Dermis blood vessel endothelial cell (primary cell): ENCODE measurements at regions not wholly inside any gene's neighbourhood (a gene's known extent, or its start where the extent isn't known, plus 50 kb on each side); places are given as distances from the start of the nearest gene placed in this dataset.
A peak's percentile ranks its signal among the peaks of the same experiment; 100 is the strongest.
"Not testable (repeated sequence)": the region's sequence is repeated elsewhere in the genome, so short reads cannot be mapped to it uniquely, and the experiment has no call there.

Experiments used
- DNase-seq: peaks from one replicate; pipeline ENCODE4 v3.0.0; 2010

GRCh38 chr4:114034189-114034588 lies 54.7 kb upstream of the ARSJ start:
- DNase-seq: no peak

GRCh38 chr4:114036426-114036825 lies 57.0 kb upstream of the ARSJ start:
- DNase-seq: no peak

- DNase-seq: no peak
Measured at GRCh38 chr4:114036864-114037263, 57.4 kb upstream of the ARSJ start.

GRCh38 chr4:114037988-114038387 lies 58.5 kb upstream of the ARSJ start:
- no peak for DNase-seq

GRCh38 chr4:114038762-114039387 lies 59.4 kb upstream of the ARSJ start:
- no peak for DNase-seq

- DNase-seq: no peak
Measured at GRCh38 chr4:114040319-114041116, 61.1 kb upstream of the ARSJ start.

- no peak for DNase-seq
Measured at GRCh38 chr4:114041117-114041475, 61.6 kb upstream of the ARSJ start.

GRCh38 chr4:114043116-114043515 lies 63.7 kb upstream of the ARSJ start:
- peak; percentile 80 for DNase-seq

GRCh38 chr4:114044351-114044750 lies 64.9 kb upstream of the ARSJ start:
- DNase-seq: not testable (repeated sequence)

GRCh38 chr4:114046331-114046730 lies 66.9 kb upstream of the ARSJ start:
- DNase-seq: no peak

GRCh38 chr4:114048154-114048553 lies 68.7 kb upstream of the ARSJ start:
- DNase-seq: not testable (repeated sequence)

- no peak for DNase-seq
Measured at GRCh38 chr4:114052227-114052626, 72.8 kb upstream of the ARSJ start.

GRCh38 chr4:114056599-114056998 lies 77.2 kb upstream of the ARSJ start:
- no peak for DNase-seq

GRCh38 chr4:114057746-114058145 lies 78.3 kb upstream of the ARSJ start:
- DNase-seq: no peak

GRCh38 chr4:114062499-114062898 lies 83.1 kb upstream of the ARSJ start:
- DNase-seq: no peak

GRCh38 chr4:114072781-114073180 lies 93.3 kb upstream of the ARSJ start:
- DNase-seq: no peak

- peak; percentile 74 for DNase-seq
Measured at GRCh38 chr4:114076899-114077570, 97.6 kb upstream of the ARSJ start.

- peak; percentile 87 for DNase-seq
Measured at GRCh38 chr4:114077610-114078009, 98.2 kb upstream of the ARSJ start.

GRCh38 chr4:114078636-114079035 lies 99.2 kb upstream of the ARSJ start:
- no peak for DNase-seq

GRCh38 chr4:114081783-114082182 lies 102.3 kb upstream of the ARSJ start:
- no peak for DNase-seq

GRCh38 chr4:114082348-114082747 lies 102.9 kb upstream of the ARSJ start:
- no peak for DNase-seq

GRCh38 chr4:114085611-114086345 lies 106.3 kb upstream of the ARSJ start:
- DNase-seq: no peak

GRCh38 chr4:114087596-114088230 lies 108.3 kb upstream of the ARSJ start:
- peak; percentile 71 for DNase-seq
